Endodermal cell (in vitro differentiated cells): ENCODE measurements at regions not wholly inside any gene's neighbourhood (a gene's known extent, or its start where the extent isn't known, plus 50 kb on each side); places are given as distances from the start of the nearest gene placed in this dataset.
A peak's percentile ranks its signal among the peaks of the same experiment; 100 is the strongest.

Experiments used
- DNase-seq: peaks from one replicate; pipeline ENCODE4 v3.0.0-alpha.2; 2017
- H3K27ac ChIP-seq: 2 replicates; pipeline ENCODE4 v1.5.1; 2013; ENCODE audit warnings: mild to moderate bottlenecking, low read depth, low read length, moderate library complexity
- H3K27me3 ChIP-seq: 2 replicates; pipeline ENCODE4 v1.6.1; 2013; ENCODE audit warnings: mild to moderate bottlenecking, low read length, moderate library complexity; ENCODE audit not compliant: insufficient read depth, control insufficient read depth, poor library complexity, severe bottlenecking
- H3K36me3 ChIP-seq: 2 replicates; pipeline ENCODE4 v1.7.0; 2013; ENCODE audit warnings: mild to moderate bottlenecking, low read length, moderate library complexity; ENCODE audit not compliant: control insufficient read depth, insufficient read depth
- H3K4me1 ChIP-seq: one replicate; pipeline ENCODE4 v1.7.0; 2013; ENCODE audit warnings: low read length; ENCODE audit not compliant: control insufficient read depth, insufficient read depth
- H3K4me3 ChIP-seq: 2 replicates; pipeline ENCODE4 v1.5.1; 2013; ENCODE audit warnings: mild to moderate bottlenecking, low read length, moderate library complexity
- H3K9ac ChIP-seq: 2 replicates; pipeline ENCODE4 v1.6.1; 2013; ENCODE audit warnings: mild to moderate bottlenecking, low read length, moderate library complexity; ENCODE audit not compliant: poor library complexity, severe bottlenecking; ENCODE audit errors: extremely low read depth
- H3K9me3 ChIP-seq: 2 replicates; pipeline ENCODE4 v1.6.1; 2013; ENCODE audit warnings: mild to moderate bottlenecking, low read length, moderate library complexity; ENCODE audit not compliant: control insufficient read depth
- H3K27ac Mint-ChIP-seq: 2 replicates; pipeline ENCODE4 v1.8.0; 2020; ENCODE audit warnings: mixed read lengths
- H3K27me3 Mint-ChIP-seq: 2 replicates; pipeline ENCODE4 v1.8.0; 2021; ENCODE audit warnings: mild to moderate bottlenecking, mixed read lengths; ENCODE audit not compliant: insufficient read depth
- H3K36me3 Mint-ChIP-seq: 2 replicates; pipeline ENCODE4 v1.8.0; 2020; ENCODE audit warnings: low read depth, mixed read lengths
- H3K4me1 Mint-ChIP-seq: 2 replicates; pipeline ENCODE4 v1.8.0; 2020; ENCODE audit warnings: mixed read lengths
- H3K4me3 Mint-ChIP-seq: 2 replicates; pipeline ENCODE4 v1.8.0; 2020; ENCODE audit warnings: mild to moderate bottlenecking, moderate library complexity, mixed read lengths
- H3K9me3 Mint-ChIP-seq: 2 replicates; pipeline ENCODE4 v1.8.0; 2020; ENCODE audit warnings: mild to moderate bottlenecking, mixed read lengths
- WGBS, 2 experiments: methylation state at CpG; one replicate each; pipeline versions ENCODE4 v1.1.5 to v1.1.7; 2013; ENCODE audit warnings: missing lambda C conversion rate in 2 of 2, mixed read lengths in 1 of 2; ENCODE audit not compliant: insufficient coverage in 1 of 2, insufficient read length in 1 of 2; 5-methylcytosine and 5-hydroxymethylcytosine counted together
- TF ChIP-seq, protein P1 (sequence below): fragments of 200-600 bp; sonication (generic); conservative IDR thresholded peaks from 2 replicates; pipeline ENCODE4 v1.5.0; 2021; ENCODE audit warnings: antibody characterized with exemption, mild to moderate bottlenecking

DNA sequence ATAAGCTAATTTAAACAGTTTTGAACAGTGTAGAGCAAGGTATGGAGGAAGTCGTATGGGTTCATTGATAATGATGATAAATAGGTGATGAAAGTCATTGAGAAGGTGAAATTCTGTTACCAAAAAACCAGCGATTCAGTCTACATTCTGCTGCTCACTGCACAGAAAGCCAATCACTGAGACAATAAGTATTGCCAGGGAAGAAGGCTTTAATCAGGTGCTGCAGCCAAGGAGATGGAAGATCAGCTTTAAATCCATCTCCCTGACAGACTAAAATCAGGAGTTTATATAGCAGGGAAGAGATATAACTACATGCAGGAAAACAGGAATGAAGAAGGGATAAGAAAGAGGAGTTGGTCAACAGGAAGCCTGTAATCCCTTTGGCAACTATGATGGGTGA, 361.3 kb upstream of the C1orf174 start:
- no peaks in the 10 kb centered on the region for H3K4me1 Mint-ChIP-seq
- no peak for DNase-seq
- peaks cover 73% of the 10 kb centered on the region for H3K9me3 ChIP-seq

DNA sequence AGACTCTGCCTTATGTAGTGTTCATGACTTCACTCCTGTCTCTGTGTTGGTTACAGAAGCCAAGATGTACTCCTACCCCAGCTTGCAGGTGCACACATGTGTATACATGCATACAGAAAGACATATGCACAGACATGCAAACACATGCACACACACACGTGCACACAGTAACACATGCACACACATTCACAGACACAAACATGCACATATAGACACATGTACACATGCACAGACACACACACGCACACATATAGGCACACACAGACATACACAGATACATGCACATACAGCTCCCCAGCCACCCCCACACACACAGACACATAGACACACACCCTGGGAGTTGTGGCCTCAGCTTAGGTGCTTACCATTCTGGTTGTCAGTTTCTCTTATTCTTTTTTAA, 362.6 kb upstream of the C1orf174 start:
- Histone ChIP-seq H3K9me3 (peaks cover 73% of the 10 kb centered on the region), H3K9ac (no peak overlapping the region), H3K27me3 (no peaks in the 10 kb centered on the region), H3K36me3 (no peaks in the 10 kb centered on the region), H3K27ac (no peak overlapping the region), H3K4me3 (peak overlapping the region; percentile 67), H3K4me1 (no peaks in the 10 kb centered on the region)
- TF ChIP-seq, protein P1, sequence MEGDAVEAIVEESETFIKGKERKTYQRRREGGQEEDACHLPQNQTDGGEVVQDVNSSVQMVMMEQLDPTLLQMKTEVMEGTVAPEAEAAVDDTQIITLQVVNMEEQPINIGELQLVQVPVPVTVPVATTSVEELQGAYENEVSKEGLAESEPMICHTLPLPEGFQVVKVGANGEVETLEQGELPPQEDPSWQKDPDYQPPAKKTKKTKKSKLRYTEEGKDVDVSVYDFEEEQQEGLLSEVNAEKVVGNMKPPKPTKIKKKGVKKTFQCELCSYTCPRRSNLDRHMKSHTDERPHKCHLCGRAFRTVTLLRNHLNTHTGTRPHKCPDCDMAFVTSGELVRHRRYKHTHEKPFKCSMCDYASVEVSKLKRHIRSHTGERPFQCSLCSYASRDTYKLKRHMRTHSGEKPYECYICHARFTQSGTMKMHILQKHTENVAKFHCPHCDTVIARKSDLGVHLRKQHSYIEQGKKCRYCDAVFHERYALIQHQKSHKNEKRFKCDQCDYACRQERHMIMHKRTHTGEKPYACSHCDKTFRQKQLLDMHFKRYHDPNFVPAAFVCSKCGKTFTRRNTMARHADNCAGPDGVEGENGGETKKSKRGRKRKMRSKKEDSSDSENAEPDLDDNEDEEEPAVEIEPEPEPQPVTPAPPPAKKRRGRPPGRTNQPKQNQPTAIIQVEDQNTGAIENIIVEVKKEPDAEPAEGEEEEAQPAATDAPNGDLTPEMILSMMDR = no peak
- Mint-ChIP-seq H3K4me3 (no peak overlapping the region), H3K27ac (no peak overlapping the region), H3K9me3 (peaks cover 59% of the 10 kb centered on the region), H3K4me1 (peaks cover 5% of the 10 kb centered on the region), H3K36me3 (peaks cover 2% of the 10 kb centered on the region), H3K27me3 (peaks cover 6% of the 10 kb centered on the region)
- WGBS, 2 experiments = 83 to 87% methylated on average over 1 to 2 of the region's 2 CpGs
- DNase-seq = no peak

More for the DNA sequence above, 361.3 kb upstream of the C1orf174 start:
- Histone ChIP-seq H3K27me3 (no peaks in the 10 kb centered on the region), H3K27ac (no peak overlapping the region), H3K9ac (no peak overlapping the region), H3K36me3 (no peaks in the 10 kb centered on the region), H3K4me1 (no peaks in the 10 kb centered on the region), H3K4me3 (peak overlapping the region; percentile 67)
- Mint-ChIP-seq H3K27ac (no peak overlapping the region), H3K9me3 (peaks cover 68% of the 10 kb centered on the region), H3K36me3 (peaks cover 2% of the 10 kb centered on the region), H3K4me3 (no peak overlapping the region), H3K27me3 (peaks cover 8% of the 10 kb centered on the region)
- 90 to 93% methylated on average over 2 of the region's 2 CpGs for WGBS, 2 experiments
- TF ChIP-seq, protein P1 = no peak

- Mint-ChIP-seq H3K4me3 (no peak overlapping the region), H3K4me1 (peaks cover 6% of the 10 kb centered on the region), H3K27me3 (peaks cover 6% of the 10 kb centered on the region), H3K27ac (no peak overlapping the region), H3K36me3 (no peaks in the 10 kb centered on the region), H3K9me3 (peaks cover 48% of the 10 kb centered on the region)
- WGBS, 2 experiments = 84 to 90% methylated on average over 2 of the region's 2 CpGs
- no peak overlapping the region for H3K27ac ChIP-seq
- H3K27me3 ChIP-seq = no peaks in the 10 kb centered on the region
- H3K36me3 ChIP-seq = no peaks in the 10 kb centered on the region
- H3K9ac ChIP-seq = no peak overlapping the region
- H3K4me3 ChIP-seq = no peak overlapping the region
- H3K9me3 ChIP-seq = peaks cover 63% of the 10 kb centered on the region
- no peaks in the 10 kb centered on the region for H3K4me1 ChIP-seq
- TF ChIP-seq, protein P1 = no peak
- DNase-seq = no peak
Measured at GRCh38 chr1:4263699-4264098, 363.6 kb upstream of the C1orf174 start.
